SU-DHL-6 (cell line): ENCODE measurements at regions not wholly inside any gene's neighbourhood (a gene's known extent, or its start where the extent isn't known, plus 50 kb on each side); places are given as distances from the start of the nearest gene placed in this dataset.

ENCODE experiments used
- H2AFZ ChIP-seq: fragments of 200-600 bp; sonication (generic); 2 replicates; pipeline ENCODE4 v1.6.1; 2014; ENCODE audit warnings: low read depth, mild to moderate bottlenecking, moderate library complexity, mixed read lengths, antibody characterized with exemption, low read length; ENCODE audit not compliant: severe bottlenecking
- H3F3A ChIP-seq: fragments of 200-600 bp; shearing (Covaris generic); 2 replicates; pipeline ENCODE4 v1.6.0; 2016; ENCODE audit warnings: antibody characterized with exemption, mild to moderate bottlenecking; ENCODE audit not compliant: insufficient read depth
- H3K27ac ChIP-seq: fragments of 200-600 bp; sonication (generic); 2 replicates; pipeline ENCODE4 v1.5.1; 2016; ENCODE audit warnings: low read depth, mild to moderate bottlenecking, low read length, moderate library complexity, mixed read lengths
- H3K27me3 ChIP-seq: fragments of 200-600 bp; sonication (generic), shearing (Covaris generic); 2 replicates; pipeline ENCODE4 v1.6.0; 2014; ENCODE audit warnings: mild to moderate bottlenecking, low read length
- H3K36me3 ChIP-seq: fragments of 200-600 bp; sonication (generic); 2 replicates; pipeline ENCODE4 v1.6.1; 2014; ENCODE audit warnings: mild to moderate bottlenecking, low read length, mixed read lengths
- H3K4me2 ChIP-seq: fragments of 300-600, 200-600 bp; shearing (Covaris generic), sonication (generic); 2 replicates; pipeline ENCODE4 v1.6.0; 2014; ENCODE audit warnings: low read length, low read depth, mild to moderate bottlenecking; ENCODE audit not compliant: poor library complexity, severe bottlenecking
- H3K4me3 ChIP-seq: fragments of 200-600 bp; sonication (generic); 2 replicates; pipeline ENCODE4 v1.5.1; 2014; ENCODE audit warnings: antibody characterized with exemption, low read length, mild to moderate bottlenecking, mixed read lengths; ENCODE audit not compliant: insufficient read depth, poor library complexity, severe bottlenecking
- H3K79me2 ChIP-seq: fragments of 200-600 bp; sonication (generic); 2 replicates; pipeline ENCODE4 v1.6.1; 2014; ENCODE audit warnings: mild to moderate bottlenecking, low read length, moderate library complexity; ENCODE audit not compliant: insufficient read depth
- H3K9ac ChIP-seq: fragments of 200-600 bp; sonication (generic); 2 replicates; pipeline ENCODE4 v1.7.0; 2014; ENCODE audit warnings: mild to moderate bottlenecking, low read length
- H3K9me2 ChIP-seq: fragments of 200-600 bp; sonication (generic); replicated peaks from 2 replicates; pipeline ENCODE4 v1.6.1; 2014; ENCODE audit warnings: low read length; ENCODE audit not compliant: insufficient read depth
- H3K9me3 ChIP-seq: fragments of 200-600 bp; sonication (generic); 2 replicates; pipeline ENCODE4 v1.6.1; 2014; ENCODE audit warnings: low read length, mixed read lengths; ENCODE audit not compliant: insufficient read depth
- H4K20me1 ChIP-seq: fragments of 200-600 bp; sonication (generic); 2 replicates; pipeline ENCODE4 v1.6.1; 2014; ENCODE audit warnings: low read depth, mild to moderate bottlenecking, antibody characterized with exemption, low read length, moderate library complexity, mixed read lengths
- EZH2phosphoT487 ChIP-seq: fragments of 200-600 bp; sonication (generic), shearing (Covaris generic); conservative IDR thresholded peaks from 2 replicates; pipeline ENCODE4 v1.6.1; 2018; ENCODE audit warnings: mild to moderate bottlenecking, antibody characterized with exemption, low read length, moderate library complexity, mixed read lengths
- TF ChIP-seq, protein P1 (sequence below): fragments of 200-600 bp; sonication (generic); IDR thresholded peaks from one replicate; pipeline ENCODE4 v1.5.1; 2017; ENCODE audit warnings: antibody characterized with exemption, mild to moderate bottlenecking, low read length, moderate library complexity; ENCODE audit not compliant: insufficient read depth, poor library complexity, severe bottlenecking

DNA sequence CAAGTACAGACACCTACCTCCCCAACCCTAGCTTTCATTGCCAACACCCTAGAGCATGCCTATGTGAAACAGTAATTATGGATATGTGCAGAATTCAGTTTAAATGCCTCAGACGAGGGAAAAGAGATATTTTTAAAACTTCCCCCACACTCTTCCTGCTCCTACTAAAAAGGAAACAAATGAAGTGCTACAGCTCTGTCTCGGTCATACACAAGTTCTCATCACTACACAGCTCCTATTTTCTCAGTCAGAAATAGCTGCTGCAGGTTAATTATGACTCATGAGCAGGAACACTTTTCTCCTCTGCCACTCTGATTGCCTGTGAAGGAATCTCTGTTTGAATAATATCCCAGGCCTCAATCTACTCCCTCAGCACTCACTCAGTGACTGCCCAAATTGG is 703.6 kb upstream of the FLRT2 start:
- H3K9me2 ChIP-seq = no peaks in the 10 kb centered on the region
- no peaks in the 10 kb centered on the region for H3F3A ChIP-seq
- H3K4me2 ChIP-seq = no peak overlapping the region
- H3K4me3 ChIP-seq = no peak overlapping the region
- H3K36me3 ChIP-seq = no peaks in the 10 kb centered on the region
- no peaks in the 10 kb centered on the region for H3K79me2 ChIP-seq
- no peaks in the 10 kb centered on the region for H4K20me1 ChIP-seq
- no peak overlapping the region for H2AFZ ChIP-seq
- no peak for TF ChIP-seq EZH2phosphoT487
- TF ChIP-seq, protein P1, sequence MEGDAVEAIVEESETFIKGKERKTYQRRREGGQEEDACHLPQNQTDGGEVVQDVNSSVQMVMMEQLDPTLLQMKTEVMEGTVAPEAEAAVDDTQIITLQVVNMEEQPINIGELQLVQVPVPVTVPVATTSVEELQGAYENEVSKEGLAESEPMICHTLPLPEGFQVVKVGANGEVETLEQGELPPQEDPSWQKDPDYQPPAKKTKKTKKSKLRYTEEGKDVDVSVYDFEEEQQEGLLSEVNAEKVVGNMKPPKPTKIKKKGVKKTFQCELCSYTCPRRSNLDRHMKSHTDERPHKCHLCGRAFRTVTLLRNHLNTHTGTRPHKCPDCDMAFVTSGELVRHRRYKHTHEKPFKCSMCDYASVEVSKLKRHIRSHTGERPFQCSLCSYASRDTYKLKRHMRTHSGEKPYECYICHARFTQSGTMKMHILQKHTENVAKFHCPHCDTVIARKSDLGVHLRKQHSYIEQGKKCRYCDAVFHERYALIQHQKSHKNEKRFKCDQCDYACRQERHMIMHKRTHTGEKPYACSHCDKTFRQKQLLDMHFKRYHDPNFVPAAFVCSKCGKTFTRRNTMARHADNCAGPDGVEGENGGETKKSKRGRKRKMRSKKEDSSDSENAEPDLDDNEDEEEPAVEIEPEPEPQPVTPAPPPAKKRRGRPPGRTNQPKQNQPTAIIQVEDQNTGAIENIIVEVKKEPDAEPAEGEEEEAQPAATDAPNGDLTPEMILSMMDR = no peak
- no peaks in the 10 kb centered on the region for H3K9me3 ChIP-seq
- no peak overlapping the region for H3K9ac ChIP-seq
- H3K27me3 ChIP-seq = no peaks in the 10 kb centered on the region
- H3K27ac ChIP-seq = no peak overlapping the region

DNA sequence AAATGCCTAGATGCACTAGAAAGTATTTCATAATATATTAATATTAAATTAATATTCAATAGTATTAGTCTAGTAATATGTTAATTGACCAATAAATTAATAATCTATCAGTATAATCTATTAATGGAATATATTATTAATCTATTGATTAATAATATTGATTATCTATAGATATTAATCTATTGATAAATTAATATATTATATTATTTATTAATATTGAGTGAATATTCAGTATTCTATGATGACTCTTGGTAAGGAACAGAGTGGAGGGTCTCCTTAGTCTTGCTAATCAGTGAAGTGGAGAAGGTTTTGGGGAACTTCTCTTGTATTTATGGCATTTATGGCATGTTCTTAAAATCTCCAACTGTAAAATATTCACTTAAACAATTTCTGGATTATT is 679.3 kb upstream of the FLRT2 start:
- H3K9ac ChIP-seq = no peak overlapping the region
- H3K9me3 ChIP-seq = no peaks in the 10 kb centered on the region
- H3K4me3 ChIP-seq = no peak overlapping the region
- no peak overlapping the region for H3K27ac ChIP-seq
- H4K20me1 ChIP-seq = no peaks in the 10 kb centered on the region
- H3K4me2 ChIP-seq = no peak overlapping the region
- H3K27me3 ChIP-seq = no peaks in the 10 kb centered on the region
- H2AFZ ChIP-seq = no peak overlapping the region
- no peaks in the 10 kb centered on the region for H3K79me2 ChIP-seq
- TF ChIP-seq, protein P1 = no peak
- no peak for TF ChIP-seq EZH2phosphoT487
- H3F3A ChIP-seq = no peaks in the 10 kb centered on the region
- no peaks in the 10 kb centered on the region for H3K36me3 ChIP-seq
- H3K9me2 ChIP-seq = no peaks in the 10 kb centered on the region

DNA sequence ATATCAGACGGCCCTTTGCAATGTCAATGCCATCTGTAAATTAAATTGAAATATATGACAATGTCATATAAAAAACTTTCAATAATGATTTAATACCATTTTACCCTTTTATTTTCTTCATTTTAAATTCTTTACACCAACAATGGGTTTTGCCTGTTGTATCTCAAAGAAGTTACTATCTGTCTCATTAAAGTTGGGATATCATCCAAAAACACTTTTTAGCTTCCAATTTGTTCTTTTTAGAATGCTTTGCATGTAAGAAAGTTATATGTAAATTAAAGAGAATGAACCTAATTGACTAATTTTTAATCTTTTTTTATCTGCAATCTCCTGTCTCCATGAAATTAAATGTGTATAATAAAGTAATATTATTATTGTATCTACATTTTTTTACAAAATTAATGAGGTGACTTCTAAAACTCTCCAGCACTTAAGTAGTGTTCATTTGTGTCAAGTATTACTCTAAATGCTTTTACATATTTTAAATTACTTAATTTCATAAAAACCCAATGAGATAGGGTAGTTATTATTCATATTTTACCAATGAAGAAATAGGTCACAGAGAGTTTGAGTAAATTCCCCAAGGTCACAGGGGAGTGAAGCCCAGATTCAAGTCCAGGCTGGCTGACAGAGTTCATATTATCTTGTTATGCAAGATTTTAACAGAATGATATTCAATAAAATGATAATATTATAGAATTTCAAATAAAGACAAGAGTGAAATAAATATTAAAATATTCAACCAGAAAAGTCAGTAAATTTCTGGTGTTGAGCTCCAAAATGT is 673.0 kb upstream of the FLRT2 start:
- H3K9me3 ChIP-seq = no peaks in the 10 kb centered on the region
- no peak overlapping the region for H3K27ac ChIP-seq
- H3K27me3 ChIP-seq = no peaks in the 10 kb centered on the region

More for the DNA sequence above, 673.0 kb upstream of the FLRT2 start:
- H3F3A ChIP-seq = no peaks in the 10 kb centered on the region
- no peaks in the 10 kb centered on the region; the same call in 1 of the 2 replicates for H3K9me2 ChIP-seq
- no peak overlapping the region for H3K9ac ChIP-seq
- no peak overlapping the region for H3K4me2 ChIP-seq
- H3K36me3 ChIP-seq = no peaks in the 10 kb centered on the region
- H4K20me1 ChIP-seq = no peaks in the 10 kb centered on the region
- H3K79me2 ChIP-seq = no peaks in the 10 kb centered on the region
- no peak overlapping the region for H3K4me3 ChIP-seq
- H2AFZ ChIP-seq = no peak overlapping the region
- TF ChIP-seq, protein P1 = no peak
- TF ChIP-seq EZH2phosphoT487 = no peak
